ENCODE measurements at regions not wholly inside any gene's neighbourhood (a gene's known extent, or its start where the extent isn't known, plus 50 kb on each side); places are given as distances from the start of the nearest gene placed in this dataset.

DNA sequence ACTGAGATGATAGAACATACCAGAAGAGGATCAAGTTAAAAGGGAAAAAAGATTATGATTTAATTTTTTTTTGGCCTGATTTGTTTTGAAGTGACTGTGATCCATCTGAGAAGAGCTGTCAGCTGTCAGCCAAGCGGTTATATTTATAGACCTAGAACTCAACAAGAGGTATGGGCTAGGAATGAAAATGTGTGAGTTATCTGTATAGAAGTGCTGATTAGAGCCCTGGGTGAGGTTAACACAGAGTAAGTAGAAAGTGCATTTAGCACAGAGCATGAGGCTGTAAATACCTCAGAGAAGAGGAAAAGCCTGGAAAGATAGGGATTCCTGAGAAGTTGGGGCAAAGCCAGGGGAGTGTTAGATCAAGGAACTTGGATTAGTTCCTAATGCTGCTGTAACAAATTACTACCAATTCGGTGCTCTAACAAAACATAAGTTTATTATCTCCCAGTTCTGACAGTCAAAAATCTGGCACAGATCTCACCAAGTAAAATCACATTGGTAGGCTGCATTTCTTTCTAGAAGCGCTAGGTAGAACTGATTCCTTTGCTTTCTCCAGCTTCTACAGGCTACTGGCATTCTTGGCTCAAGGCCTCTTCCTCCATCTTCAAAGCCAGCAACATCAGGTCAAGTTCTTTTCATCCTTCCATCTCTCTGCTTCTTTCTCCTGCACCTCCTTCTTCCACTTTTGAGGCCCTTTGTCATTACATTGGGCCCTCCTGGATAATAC lies 197.4 kb upstream of the SPHKAP start:
- Histone ChIP-seq H3K36me3 (ENCODE audit: control insufficient read depth, insufficient read depth, low read length) (no peaks in the 10 kb centered on the region), H3K9me3 (ENCODE audit: control insufficient read depth, insufficient read depth, low read length) (no peaks in the 10 kb centered on the region), H3K27me3 (ENCODE audit: control insufficient read depth, insufficient read depth, low read length) (no peaks in the 10 kb centered on the region), H3K4me3 (ENCODE audit: low read depth, low read length) (no peak overlapping the region), H3K4me1 (ENCODE audit: control insufficient read depth, insufficient read depth, low read length) (no peaks in the 10 kb centered on the region), H3K27ac (ENCODE audit: low read depth, low read length) (no peak overlapping the region)
- WGBS (ENCODE audit: insufficient coverage), result 73% methylated on average over 3 of the region's 3 CpGs
- DNase-seq (ENCODE audit: low read depth in 4 of 6, low spot score in 6 of 6), result peak in 1 of 6 donors; percentile 13

DNA sequence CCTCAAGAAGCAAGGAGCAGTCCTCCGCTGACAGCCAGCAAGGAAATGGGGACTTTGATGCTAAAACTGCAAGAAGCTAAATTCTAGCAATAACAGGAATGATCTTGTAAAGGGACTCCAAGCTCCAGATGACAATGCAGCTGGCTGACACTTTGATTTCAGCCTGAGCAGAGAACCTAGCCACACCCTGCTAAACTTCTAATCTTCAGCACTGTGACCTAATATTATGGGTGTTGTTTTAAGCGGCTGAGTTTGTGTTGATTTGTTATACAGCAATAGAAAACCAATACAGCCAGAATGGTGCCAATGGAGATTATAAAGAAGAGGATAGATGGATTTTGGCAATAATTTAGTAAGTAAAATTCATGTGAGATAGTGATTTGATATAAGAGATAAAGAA lies 196.7 kb upstream of the SPHKAP start:
- no peak for DNase-seq (ENCODE audit: low read depth in 4 of 6, low spot score in 6 of 6)
- Histone ChIP-seq H3K27ac (ENCODE audit: low read depth, low read length) (no peak overlapping the region), H3K27me3 (ENCODE audit: control insufficient read depth, insufficient read depth, low read length) (no peaks in the 10 kb centered on the region), H3K9me3 (ENCODE audit: control insufficient read depth, insufficient read depth, low read length) (no peaks in the 10 kb centered on the region), H3K36me3 (ENCODE audit: control insufficient read depth, insufficient read depth, low read length) (no peaks in the 10 kb centered on the region), H3K4me3 (ENCODE audit: low read depth, low read length) (no peak overlapping the region), H3K4me1 (ENCODE audit: control insufficient read depth, insufficient read depth, low read length) (no peaks in the 10 kb centered on the region)
- 92% methylated on average over 1 of the region's 2 CpGs for WGBS (ENCODE audit: insufficient coverage)

DNA sequence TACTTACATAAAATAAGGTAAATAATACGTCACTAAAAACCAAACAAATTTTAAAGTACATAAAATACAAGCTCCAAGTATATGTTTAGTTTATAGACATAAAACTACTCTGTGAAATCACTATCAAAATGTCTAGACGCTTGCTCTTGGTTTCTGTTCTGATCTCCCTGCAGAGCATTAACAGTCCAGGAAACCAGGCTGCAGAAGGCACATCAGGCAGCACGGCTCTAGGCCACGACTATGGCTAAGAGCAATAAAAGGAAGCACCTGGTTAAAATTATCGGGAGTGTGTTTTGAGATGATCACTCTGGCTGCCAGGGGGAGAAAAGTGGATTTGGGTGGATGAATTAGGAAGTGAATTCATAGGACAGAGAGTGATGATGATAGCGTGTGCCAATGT lies 196.0 kb upstream of the SPHKAP start:
- no peak overlapping the region for H3K27ac ChIP-seq (ENCODE audit: low read depth, low read length)
- 83% methylated on average over 3 of the region's 6 CpGs for whole genome bisulfite sequencing (ENCODE audit: insufficient coverage)
- no peak overlapping the region for H3K4me3 ChIP-seq (ENCODE audit: low read depth, low read length)
- H3K27me3 ChIP-seq (ENCODE audit: control insufficient read depth, insufficient read depth, low read length), result no peaks in the 10 kb centered on the region
- H3K9me3 ChIP-seq (ENCODE audit: control insufficient read depth, insufficient read depth, low read length), result no peaks in the 10 kb centered on the region
- no peak for DNase-seq (ENCODE audit: low read depth in 4 of 6, low spot score in 6 of 6)
- H3K4me1 ChIP-seq (ENCODE audit: control insufficient read depth, insufficient read depth, low read length), result no peaks in the 10 kb centered on the region
- H3K36me3 ChIP-seq (ENCODE audit: control insufficient read depth, insufficient read depth, low read length), result no peaks in the 10 kb centered on the region

DNA sequence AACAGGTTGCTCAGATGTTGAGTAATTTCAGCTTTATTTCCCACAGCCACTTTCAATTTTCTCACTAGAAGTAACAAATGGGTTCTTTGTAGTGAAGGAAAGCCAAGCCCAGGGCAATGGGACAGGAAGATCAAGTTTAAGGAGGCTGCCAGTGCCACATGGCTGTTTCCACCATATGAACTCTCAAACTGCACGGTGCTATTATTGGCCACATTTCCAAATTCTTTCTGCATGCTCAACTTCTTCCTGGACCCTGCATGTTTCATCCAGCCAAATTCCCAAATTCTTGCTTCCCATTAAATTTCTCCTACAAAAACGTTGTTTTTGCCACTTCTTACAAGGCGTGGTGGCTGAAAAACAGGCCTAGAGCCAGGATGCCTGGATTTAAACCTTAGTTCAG lies 193.3 kb upstream of the SPHKAP start:
- Histone ChIP-seq H3K9me3 (ENCODE audit: control insufficient read depth, insufficient read depth, low read length) (no peaks in the 10 kb centered on the region), H3K27ac (ENCODE audit: low read depth, low read length) (no peak overlapping the region), H3K36me3 (ENCODE audit: control insufficient read depth, insufficient read depth, low read length) (no peaks in the 10 kb centered on the region), H3K27me3 (ENCODE audit: control insufficient read depth, insufficient read depth, low read length) (no peaks in the 10 kb centered on the region), H3K4me3 (ENCODE audit: low read depth, low read length) (no peak overlapping the region), H3K4me1 (ENCODE audit: control insufficient read depth, insufficient read depth, low read length) (no peaks in the 10 kb centered on the region)
- DNase-seq (ENCODE audit: low read depth in 4 of 6, low spot score in 6 of 6), result no peak
- WGBS (ENCODE audit: insufficient coverage), result 74% methylated on average over 3 of the region's 3 CpGs

DNA sequence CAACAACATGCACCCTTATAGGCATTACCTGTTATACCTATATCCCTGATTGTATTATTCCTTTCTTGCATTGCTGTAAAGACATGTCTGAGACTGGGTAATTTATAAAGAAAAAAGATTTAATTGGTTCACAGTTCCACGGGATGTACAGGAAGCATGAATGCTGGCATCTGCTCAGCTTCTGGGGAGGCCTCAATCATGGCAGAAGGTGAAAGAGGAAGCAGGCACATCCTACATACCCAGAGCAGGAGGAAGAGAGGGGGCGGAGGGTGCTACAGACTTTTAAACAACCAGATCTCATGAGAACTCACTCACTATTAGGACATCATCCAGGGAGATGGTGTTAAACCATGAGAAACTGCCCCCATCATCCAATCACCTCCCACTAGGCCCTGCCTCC lies 191.7 kb upstream of the SPHKAP start:
- WGBS (ENCODE audit: insufficient coverage), result no CpG with 5 or more reads among the region's 2 CpGs
- Histone ChIP-seq H3K36me3 (ENCODE audit: control insufficient read depth, insufficient read depth, low read length) (no peaks in the 10 kb centered on the region), H3K4me1 (ENCODE audit: control insufficient read depth, insufficient read depth, low read length) (no peaks in the 10 kb centered on the region), H3K4me3 (ENCODE audit: low read depth, low read length) (no peak overlapping the region), H3K27me3 (ENCODE audit: control insufficient read depth, insufficient read depth, low read length) (no peaks in the 10 kb centered on the region), H3K9me3 (ENCODE audit: control insufficient read depth, insufficient read depth, low read length) (no peaks in the 10 kb centered on the region), H3K27ac (ENCODE audit: low read depth, low read length) (no peak overlapping the region)
- no peak for DNase-seq (ENCODE audit: low read depth in 4 of 6, low spot score in 6 of 6)

DNA sequence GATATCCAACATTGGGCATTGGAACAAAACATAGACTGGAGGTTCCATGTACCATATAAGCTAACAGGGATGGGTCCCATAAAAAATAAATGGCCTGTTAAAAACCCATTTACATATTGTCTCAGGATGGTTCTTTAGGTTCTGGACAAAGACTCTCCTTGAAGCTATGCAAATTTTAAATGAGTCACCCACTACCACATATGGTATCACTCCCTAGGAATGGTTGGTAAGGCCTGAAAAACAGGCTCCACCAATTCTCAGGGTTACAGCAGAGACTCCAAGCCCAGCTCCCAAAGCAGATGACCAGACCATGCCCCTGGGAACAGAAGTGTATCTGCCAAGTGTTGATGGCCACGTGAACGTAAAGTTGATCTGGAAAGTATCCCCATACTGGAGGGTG lies 190.7 kb upstream of the SPHKAP start:
- 100% methylated on average over 2 of the region's 2 CpGs for WGBS (ENCODE audit: insufficient coverage)
- H3K36me3 ChIP-seq (ENCODE audit: control insufficient read depth, insufficient read depth, low read length), result no peaks in the 10 kb centered on the region
- DNase-seq (ENCODE audit: low read depth in 4 of 6, low spot score in 6 of 6), result no peak
- no peak overlapping the region for H3K4me3 ChIP-seq (ENCODE audit: low read depth, low read length)
- H3K27ac ChIP-seq (ENCODE audit: low read depth, low read length), result no peak overlapping the region
- no peaks in the 10 kb centered on the region for H3K27me3 ChIP-seq (ENCODE audit: control insufficient read depth, insufficient read depth, low read length)
- no peaks in the 10 kb centered on the region for H3K4me1 ChIP-seq (ENCODE audit: control insufficient read depth, insufficient read depth, low read length)
- no peaks in the 10 kb centered on the region for H3K9me3 ChIP-seq (ENCODE audit: control insufficient read depth, insufficient read depth, low read length)

DNA sequence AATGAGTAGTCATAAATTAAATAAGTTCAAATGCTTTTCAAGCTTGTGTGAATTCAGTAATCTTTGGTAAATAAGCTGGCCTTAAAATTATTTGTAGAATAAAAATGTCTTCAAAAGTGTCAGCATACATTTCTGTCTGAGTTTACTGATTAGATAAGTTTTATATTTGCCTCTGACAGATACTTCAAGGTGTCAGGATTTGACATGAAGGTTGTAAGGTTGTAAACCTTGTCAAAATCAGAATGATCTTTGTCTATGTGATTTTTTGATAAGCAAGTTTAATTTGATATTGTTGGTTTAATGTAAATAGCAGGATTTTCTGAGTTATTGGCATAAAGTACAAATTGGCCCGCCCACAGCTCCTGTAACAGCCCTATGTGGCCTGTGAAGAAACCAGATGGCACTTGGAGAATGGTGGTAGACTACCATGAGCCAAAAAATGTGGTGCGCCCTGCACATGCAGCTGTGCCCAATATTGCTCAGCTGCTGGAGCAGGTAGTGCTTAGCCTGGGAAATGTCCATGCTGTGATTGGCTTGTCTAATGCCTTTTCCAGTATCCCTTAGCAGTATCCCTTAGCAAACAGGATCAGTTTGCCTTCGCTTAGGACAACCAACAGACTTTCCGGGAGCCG lies 188.0 kb upstream of the SPHKAP start:
- Histone ChIP-seq H3K27ac (ENCODE audit: low read depth, low read length) (no peak overlapping the region), H3K9me3 (ENCODE audit: control insufficient read depth, insufficient read depth, low read length) (no peaks in the 10 kb centered on the region), H3K27me3 (ENCODE audit: control insufficient read depth, insufficient read depth, low read length) (no peaks in the 10 kb centered on the region), H3K36me3 (ENCODE audit: control insufficient read depth, insufficient read depth, low read length) (no peaks in the 10 kb centered on the region), H3K4me3 (ENCODE audit: low read depth, low read length) (no peak overlapping the region), H3K4me1 (ENCODE audit: control insufficient read depth, insufficient read depth, low read length) (no peaks in the 10 kb centered on the region)
- 86% methylated on average over 1 of the region's 5 CpGs for WGBS (ENCODE audit: insufficient coverage)
- no peak for DNase-seq (ENCODE audit: low read depth in 4 of 6, low spot score in 6 of 6)

DNA sequence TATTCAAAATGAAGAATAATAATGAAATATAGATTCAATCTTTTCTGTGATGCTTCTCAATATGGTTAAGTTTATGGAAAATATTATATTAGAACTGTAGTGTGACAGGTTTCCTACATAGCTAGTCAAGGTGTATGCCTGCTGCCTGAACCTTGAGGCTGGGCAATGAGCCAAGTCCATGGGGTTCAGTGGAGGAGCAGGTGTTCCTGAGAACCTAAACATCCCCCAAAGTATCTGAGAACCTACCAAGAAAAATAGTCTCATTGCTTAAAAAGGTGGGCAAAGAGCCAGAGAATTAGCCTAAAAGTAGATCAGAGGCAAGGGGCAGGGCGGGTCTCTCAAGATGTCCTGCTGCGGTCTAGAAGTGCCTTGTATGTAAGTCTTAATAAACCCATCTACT lies 185.9 kb upstream of the SPHKAP start:
- WGBS (ENCODE audit: insufficient coverage), result no CpG with 5 or more reads among the region's 2 CpGs
- H3K27me3 ChIP-seq (ENCODE audit: control insufficient read depth, insufficient read depth, low read length), result no peaks in the 10 kb centered on the region
- no peak for DNase-seq (ENCODE audit: low read depth in 4 of 6, low spot score in 6 of 6)
- H3K4me3 ChIP-seq (ENCODE audit: low read depth, low read length), result no peak overlapping the region
- no peaks in the 10 kb centered on the region for H3K36me3 ChIP-seq (ENCODE audit: control insufficient read depth, insufficient read depth, low read length)
- no peak overlapping the region for H3K27ac ChIP-seq (ENCODE audit: low read depth, low read length)
- H3K9me3 ChIP-seq (ENCODE audit: control insufficient read depth, insufficient read depth, low read length), result no peaks in the 10 kb centered on the region
- H3K4me1 ChIP-seq (ENCODE audit: control insufficient read depth, insufficient read depth, low read length), result no peaks in the 10 kb centered on the region

DNA sequence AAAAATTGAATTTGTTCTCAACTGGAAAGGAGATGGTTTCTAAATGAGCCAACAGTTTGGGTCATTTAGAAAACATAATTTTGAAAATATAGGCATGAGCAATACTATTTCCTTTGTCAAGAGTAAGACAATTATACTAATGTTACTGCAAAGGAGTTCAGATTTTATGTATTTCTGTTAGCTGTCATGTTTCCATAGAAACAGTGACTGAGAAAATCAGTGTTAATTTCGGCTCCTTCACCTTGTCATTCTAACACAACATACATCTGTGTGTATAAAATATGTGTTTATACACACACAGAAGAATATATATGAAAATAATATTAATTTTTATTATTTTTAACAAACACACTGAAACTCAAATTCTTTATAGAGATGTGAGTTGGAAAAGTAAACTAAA lies 178.0 kb upstream of the SPHKAP start:
- H3K4me3 ChIP-seq (ENCODE audit: low read depth, low read length), result no peak overlapping the region
- peak in 1 of 6 donors; percentile 36 for DNase-seq (ENCODE audit: low read depth in 4 of 6, low spot score in 6 of 6)
- no peak overlapping the region for H3K27ac ChIP-seq (ENCODE audit: low read depth, low read length)
- no peaks in the 10 kb centered on the region for H3K9me3 ChIP-seq (ENCODE audit: control insufficient read depth, insufficient read depth, low read length)
- no CpG with 5 or more reads among the region's 1 CpG for WGBS (ENCODE audit: insufficient coverage)
- no peaks in the 10 kb centered on the region for H3K36me3 ChIP-seq (ENCODE audit: control insufficient read depth, insufficient read depth, low read length)
- no peaks in the 10 kb centered on the region for H3K4me1 ChIP-seq (ENCODE audit: control insufficient read depth, insufficient read depth, low read length)
- H3K27me3 ChIP-seq (ENCODE audit: control insufficient read depth, insufficient read depth, low read length), result no peaks in the 10 kb centered on the region

DNA sequence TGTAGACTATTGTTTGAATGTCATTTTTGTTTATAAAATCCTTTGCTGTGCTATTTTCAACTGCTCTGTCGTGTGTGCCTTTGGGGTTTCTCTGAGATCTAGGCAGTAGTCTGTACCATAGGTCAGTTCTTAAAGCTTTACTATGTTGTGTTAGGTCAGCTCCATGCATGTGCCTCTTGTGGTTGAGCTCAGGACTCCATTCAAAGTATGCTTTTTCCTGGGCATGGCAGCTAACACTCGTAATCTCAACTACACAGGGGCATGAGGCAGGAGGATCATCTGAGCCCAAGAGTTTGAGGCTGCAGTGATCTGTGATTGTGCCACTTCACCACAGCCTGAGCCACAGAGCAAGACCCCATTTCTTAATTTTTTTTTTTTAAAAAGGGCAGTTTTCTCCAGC lies 174.4 kb upstream of the SPHKAP start:
- 79% methylated on average over 2 of the region's 2 CpGs for WGBS (ENCODE audit: insufficient coverage)
- no peaks in the 10 kb centered on the region for H3K4me1 ChIP-seq (ENCODE audit: control insufficient read depth, insufficient read depth, low read length)

More for the DNA sequence above, 174.4 kb upstream of the SPHKAP start:
- DNase-seq (ENCODE audit: low read depth in 4 of 6, low spot score in 6 of 6), result no peak
- no peak overlapping the region for H3K4me3 ChIP-seq (ENCODE audit: low read depth, low read length)
- H3K27ac ChIP-seq (ENCODE audit: low read depth, low read length), result no peak overlapping the region
- H3K9me3 ChIP-seq (ENCODE audit: control insufficient read depth, insufficient read depth, low read length), result no peaks in the 10 kb centered on the region
- no peaks in the 10 kb centered on the region for H3K36me3 ChIP-seq (ENCODE audit: control insufficient read depth, insufficient read depth, low read length)
- no peaks in the 10 kb centered on the region for H3K27me3 ChIP-seq (ENCODE audit: control insufficient read depth, insufficient read depth, low read length)
